ENCODE measurements at regions not wholly inside any gene's neighbourhood (a gene's known extent, or its start where the extent isn't known, plus 50 kb on each side); places are given as distances from the start of the nearest gene placed in this dataset.

- DNase-seq (ENCODE audit: low spot score) = no peak
Observed at GRCh38 chr10:131691481-131692090, 209.2 kb upstream of the PPP2R2D start.

DNA sequence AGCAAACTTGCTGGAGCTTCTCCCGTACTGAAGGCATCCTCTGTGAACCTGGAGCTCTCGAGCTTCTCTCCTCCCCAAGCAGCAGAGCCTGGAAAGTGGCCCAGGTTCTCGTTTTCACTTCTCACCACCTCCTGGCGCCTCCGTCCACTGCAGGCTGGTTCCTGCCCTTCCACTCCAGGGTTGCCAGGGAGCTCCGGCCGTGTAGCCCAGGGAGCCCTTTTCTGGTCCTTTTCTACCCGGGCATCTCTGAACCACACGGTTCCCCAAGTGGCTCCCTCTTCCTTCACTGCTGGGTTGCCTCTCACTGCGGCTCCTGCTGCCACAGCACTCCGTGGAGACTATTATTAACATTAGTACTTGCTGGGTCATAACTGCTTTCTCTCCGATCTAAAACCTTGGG, 208.6 kb upstream of the PPP2R2D start:
- DNase-seq (ENCODE audit: low spot score) = no peak

- DNase-seq (ENCODE audit: low spot score) = no peak
Observed at GRCh38 chr10:131692686-131693334, 208.0 kb upstream of the PPP2R2D start.

- DNase-seq (ENCODE audit: low spot score) = no peak
Observed at GRCh38 chr10:131693766-131694165, 207.0 kb upstream of the PPP2R2D start.

GRCh38 chr10:131694168-131694780, 206.5 kb upstream of the PPP2R2D start:
- no peak for DNase-seq (ENCODE audit: low spot score)

DNA sequence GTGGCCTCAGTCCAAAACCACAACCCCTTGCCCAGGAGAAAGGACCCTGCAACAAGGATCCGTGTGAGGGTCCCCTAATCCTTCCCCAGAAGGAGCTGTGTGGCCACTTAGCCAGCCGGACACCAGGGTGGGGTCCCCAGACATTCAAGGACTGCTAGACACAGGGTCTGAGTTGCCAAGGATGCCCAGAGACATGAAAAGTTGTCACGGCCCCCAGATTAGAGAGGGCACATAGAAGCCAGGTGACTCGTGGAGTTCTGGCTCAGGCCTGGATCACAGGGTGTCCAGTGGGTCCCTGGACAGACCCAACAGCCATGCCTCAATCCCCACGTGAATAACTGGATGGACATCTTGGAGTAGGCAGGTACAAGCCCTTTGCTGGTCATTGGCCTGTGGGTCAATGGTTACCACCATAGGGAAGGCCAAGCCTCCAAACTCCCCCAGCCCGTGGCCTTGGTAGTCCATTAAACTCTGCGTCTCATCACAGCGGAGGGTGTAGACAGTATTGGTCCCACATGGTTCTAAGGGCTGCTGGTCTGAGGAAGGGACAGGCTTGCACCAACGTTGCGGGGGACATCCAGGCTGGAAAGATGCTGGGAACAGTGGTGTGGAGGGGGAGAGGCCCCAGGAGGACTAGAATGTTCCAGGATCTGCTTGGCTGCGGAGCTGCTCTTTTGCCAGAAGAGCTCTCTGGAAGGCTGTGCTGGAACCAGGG, 205.9 kb upstream of the PPP2R2D start:
- DNase-seq (ENCODE audit: low spot score) = no peak

GRCh38 chr10:131695496-131696165, 205.2 kb upstream of the PPP2R2D start:
- DNase-seq (ENCODE audit: low spot score) = no peak

DNA sequence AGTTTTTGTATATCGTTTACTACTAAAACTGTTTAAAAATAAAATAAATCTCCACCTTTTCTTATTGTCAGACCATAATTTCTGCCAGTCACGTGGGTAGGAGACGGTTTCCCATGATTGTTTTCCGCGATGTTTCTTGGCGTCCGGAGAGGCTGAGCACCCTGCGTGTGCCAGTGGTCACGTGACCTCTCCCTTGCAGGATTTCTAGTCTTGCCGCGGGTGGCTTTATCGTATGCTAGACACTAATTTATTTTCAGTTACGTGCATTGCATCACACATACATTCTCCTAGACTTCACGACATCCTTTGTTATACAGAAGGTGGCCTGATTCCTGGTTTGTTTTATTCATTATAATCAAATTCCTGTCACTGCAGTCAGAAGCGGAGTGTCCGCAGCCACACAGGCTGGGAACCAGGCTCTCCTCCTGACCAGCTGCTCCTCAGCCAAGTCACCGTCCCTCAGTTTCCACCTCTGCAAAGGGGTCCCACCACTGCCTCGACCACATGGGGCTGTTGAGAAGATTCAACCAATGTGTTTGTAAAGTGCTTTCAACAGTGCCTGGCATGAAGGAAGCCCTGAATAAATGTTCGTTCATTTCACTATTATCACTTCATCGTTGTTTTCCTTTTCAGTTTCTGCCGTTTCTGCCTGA, 203.2 kb upstream of the PPP2R2D start:
- no peak for DNase-seq (ENCODE audit: low spot score)

DNA sequence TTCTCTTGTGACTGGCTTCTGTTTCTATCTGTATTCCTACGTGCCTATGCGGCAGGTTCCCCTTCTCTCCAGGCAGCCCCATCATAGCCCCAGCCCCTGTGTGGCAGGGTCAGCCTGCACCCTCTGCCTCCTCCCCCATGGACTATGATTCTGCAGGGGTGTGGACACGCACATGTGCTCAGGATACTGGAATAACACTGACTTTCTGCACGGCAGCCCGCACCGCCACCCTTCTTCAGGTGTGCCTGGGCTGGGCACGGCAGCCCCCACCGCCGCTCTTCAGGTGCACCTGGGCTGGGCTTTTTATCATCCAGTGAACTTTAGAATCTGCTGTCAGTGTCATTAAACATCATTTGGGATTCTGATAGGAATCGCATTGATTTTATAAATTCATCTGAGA, 202.6 kb upstream of the PPP2R2D start:
- DNase-seq (ENCODE audit: low spot score) = no peak

DNA sequence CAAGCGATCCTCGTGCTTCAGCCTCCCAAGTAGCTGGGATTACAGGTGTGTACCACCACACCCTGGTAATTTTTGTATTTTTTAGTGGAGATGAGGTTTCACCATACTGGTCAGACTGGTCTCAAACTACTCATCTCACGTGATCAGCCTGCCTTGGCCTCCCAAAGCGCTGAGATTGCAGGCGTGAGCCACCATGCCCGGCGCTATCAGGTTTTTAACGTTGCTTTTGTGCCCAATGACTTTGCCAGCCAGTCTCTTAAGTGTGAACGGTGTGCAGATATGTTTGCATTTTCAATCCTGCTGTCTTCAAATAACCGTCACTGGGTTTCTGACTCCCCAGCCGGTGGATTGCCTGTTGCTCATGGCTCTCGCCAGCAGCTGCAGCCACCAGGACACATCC, 201.8 kb upstream of the PPP2R2D start:
- DNase-seq (ENCODE audit: low spot score) = no peak

DNA sequence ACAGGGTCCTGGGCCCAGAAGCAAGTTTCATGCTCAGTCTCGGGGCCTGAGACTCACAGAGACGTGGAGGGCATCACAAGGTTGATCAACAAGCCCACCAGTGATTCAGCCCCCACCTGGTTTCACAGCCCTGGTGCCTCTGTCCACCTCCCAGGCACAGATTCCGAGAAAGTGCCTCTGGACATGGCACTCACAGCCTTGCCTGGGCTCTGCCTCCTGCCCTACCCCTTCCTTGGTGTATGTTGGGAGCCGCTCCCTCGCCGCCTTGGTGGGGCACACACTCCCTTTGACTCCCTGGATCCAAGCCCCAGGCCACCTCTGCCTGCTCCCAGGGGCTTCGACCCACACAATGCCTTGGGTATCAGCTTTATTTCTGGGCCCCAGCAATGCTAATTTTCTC, 200.8 kb upstream of the PPP2R2D start:
- DNase-seq (ENCODE audit: low spot score) = no peak

- DNase-seq (ENCODE audit: low spot score) = no peak
Observed at GRCh38 chr10:131700506-131700905, 200.3 kb upstream of the PPP2R2D start.

DNA sequence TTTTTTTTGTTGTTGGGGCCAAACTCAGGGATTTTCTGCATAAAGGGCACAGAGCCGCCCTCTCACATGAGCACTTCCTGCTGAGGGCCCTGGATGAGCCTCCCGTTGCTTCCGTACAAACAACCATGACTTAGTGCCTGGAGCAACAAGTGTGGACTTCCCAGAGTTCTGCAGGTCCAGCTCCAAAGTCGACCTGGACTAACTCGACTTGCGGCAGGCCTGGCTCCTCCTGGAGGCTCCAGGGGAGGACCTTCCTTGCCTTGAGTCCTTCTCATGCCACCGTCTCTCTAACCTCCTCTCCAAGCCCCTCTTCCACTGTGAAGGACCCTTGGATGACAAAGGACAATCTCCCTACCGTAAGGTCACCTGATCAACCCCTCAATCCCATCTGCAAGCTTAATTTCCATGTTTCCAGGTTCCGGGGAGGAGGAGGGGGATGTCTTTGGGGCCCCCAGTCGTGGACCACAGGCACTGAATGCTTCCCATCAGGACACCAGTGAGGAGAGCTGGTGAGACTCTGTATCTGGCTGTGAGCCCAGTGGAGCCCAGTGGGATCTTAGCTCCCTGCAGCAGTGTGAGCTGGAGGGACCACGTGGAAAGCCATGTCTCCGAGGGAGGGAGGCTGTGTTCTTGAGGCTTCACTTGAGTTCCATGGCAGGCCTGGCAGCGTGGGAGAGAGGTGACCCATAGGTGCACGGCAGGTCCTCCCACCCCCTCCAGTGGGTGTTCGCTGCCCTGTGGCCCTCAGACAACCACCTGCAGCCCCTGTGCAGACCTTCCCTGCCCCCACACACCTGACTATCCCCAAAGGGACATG, 199.5 kb upstream of the PPP2R2D start:
- DNase-seq (ENCODE audit: low spot score) = no peak

- no peak for DNase-seq (ENCODE audit: low spot score)
Observed at GRCh38 chr10:131702531-131703356, 198.1 kb upstream of the PPP2R2D start.

DNA sequence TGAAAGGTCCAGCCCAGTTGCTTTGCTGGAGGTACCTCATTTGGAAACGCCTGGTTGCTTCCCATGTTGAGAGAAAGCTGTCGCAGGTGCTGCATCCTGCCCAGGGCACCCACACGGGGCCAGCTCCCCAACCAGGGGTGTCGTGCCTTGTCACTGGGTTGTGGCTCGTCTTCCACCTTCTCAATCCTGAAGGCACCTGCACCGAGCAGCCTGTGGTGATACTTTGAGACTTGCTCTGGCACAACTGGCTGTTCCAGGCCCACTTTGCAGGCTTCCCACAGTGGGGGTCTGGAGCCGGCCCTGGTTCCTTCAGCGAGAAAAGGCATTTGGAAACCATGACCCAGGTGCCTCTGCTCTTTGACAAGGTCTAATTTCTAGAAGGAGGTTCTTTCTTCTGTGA, 197.3 kb upstream of the PPP2R2D start:
- no peak for DNase-seq (ENCODE audit: low spot score)

DNA sequence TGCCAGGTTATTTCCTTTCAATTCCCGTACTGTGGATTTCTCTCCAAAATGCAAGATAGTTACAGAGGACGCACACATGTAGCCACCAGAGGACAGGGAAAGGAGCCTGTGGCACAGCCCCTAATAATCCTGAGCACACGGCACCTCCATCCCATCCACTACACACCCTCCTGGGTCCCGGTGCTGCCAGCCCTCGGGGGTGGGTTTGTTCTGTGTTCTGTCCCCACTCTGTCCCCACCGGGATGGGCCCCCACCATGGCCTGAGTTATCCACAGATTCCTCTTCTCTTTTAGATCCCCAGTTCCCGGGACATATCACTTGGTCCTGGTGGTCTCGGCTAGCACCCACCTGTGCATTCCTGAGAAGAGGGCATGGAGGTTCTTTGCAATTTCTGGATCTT, 196.9 kb upstream of the PPP2R2D start:
- no peak for DNase-seq (ENCODE audit: low spot score)

- no peak for DNase-seq (ENCODE audit: low spot score)
Observed at GRCh38 chr10:131706476-131706875, 194.3 kb upstream of the PPP2R2D start.

GRCh38 chr10:131706952-131707351, 193.9 kb upstream of the PPP2R2D start:
- DNase-seq (ENCODE audit: low spot score) = no peak

GRCh38 chr10:131708225-131708880, 192.5 kb upstream of the PPP2R2D start:
- DNase-seq (ENCODE audit: low spot score) = no peak

Measured in kidney tubule cell (primary cell).